ENCODE measurements at regions not wholly inside any gene's neighbourhood (a gene's known extent, or its start where the extent isn't known, plus 50 kb on each side); places are given as distances from the start of the nearest gene placed in this dataset.
"Not testable (repeated sequence)": the region's sequence is repeated elsewhere in the genome, so short reads cannot be mapped to it uniquely, and the experiment has no call there.

- Mint-ChIP-seq H3K27me3 (no peaks in the 10 kb centered on the region), H3K9me3 (ENCODE audit: low read depth) (peaks cover 21% of the 10 kb centered on the region)
These were observed 367.8 kb upstream of the NUPR2 start for GRCh38 chr7:56483861-56484550.

GRCh38 chr7:56483153-56483552 lies 366.9 kb upstream of the NUPR2 start:
- Mint-ChIP-seq H3K4me1 (ENCODE audit: low read depth) (no peaks in the 10 kb centered on the region), H3K27me3 (no peaks in the 10 kb centered on the region), H3K27ac (no peak overlapping the region), H3K4me3 (no peak overlapping the region), H3K36me3 (peaks cover 9% of the 10 kb centered on the region), H3K9me3 (ENCODE audit: low read depth) (peaks cover 21% of the 10 kb centered on the region)

More at GRCh38 chr7:56483861-56484550, 367.8 kb upstream of the NUPR2 start:
- Mint-ChIP-seq H3K4me1 (ENCODE audit: low read depth) (no peaks in the 10 kb centered on the region), H3K4me3 (no peak overlapping the region), H3K36me3 (peaks cover 9% of the 10 kb centered on the region), H3K27ac (no peak overlapping the region)

- Mint-ChIP-seq H3K36me3 (peaks cover 11% of the 10 kb centered on the region), H3K27me3 (no peaks in the 10 kb centered on the region), H3K9me3 (ENCODE audit: low read depth) (peaks cover 25% of the 10 kb centered on the region), H3K4me1 (ENCODE audit: low read depth) (no peaks in the 10 kb centered on the region), H3K27ac (no peak overlapping the region), H3K4me3 (no peak overlapping the region)
These were observed 363.5 kb upstream of the NUPR2 start for GRCh38 chr7:56479748-56480147.

- Mint-ChIP-seq H3K27ac (no peak overlapping the region), H3K4me1 (ENCODE audit: low read depth) (no peaks in the 10 kb centered on the region), H3K27me3 (no peaks in the 10 kb centered on the region), H3K9me3 (ENCODE audit: low read depth) (peaks cover 25% of the 10 kb centered on the region), H3K4me3 (no peak overlapping the region), H3K36me3 (peaks cover 11% of the 10 kb centered on the region)
These were observed 362.9 kb upstream of the NUPR2 start for GRCh38 chr7:56479136-56479535.

- H3K27ac Mint-ChIP-seq = no peak overlapping the region
- H3K9me3 Mint-ChIP-seq (ENCODE audit: low read depth) = peaks cover 12% of the 10 kb centered on the region
- no peak overlapping the region for H3K4me3 Mint-ChIP-seq
- peaks cover 5% of the 10 kb centered on the region for H3K36me3 Mint-ChIP-seq
- no peaks in the 10 kb centered on the region for H3K4me1 Mint-ChIP-seq (ENCODE audit: low read depth)
- no peaks in the 10 kb centered on the region for H3K27me3 Mint-ChIP-seq
These were observed 358.1 kb upstream of the NUPR2 start for GRCh38 chr7:56474271-56474670.

DNA sequence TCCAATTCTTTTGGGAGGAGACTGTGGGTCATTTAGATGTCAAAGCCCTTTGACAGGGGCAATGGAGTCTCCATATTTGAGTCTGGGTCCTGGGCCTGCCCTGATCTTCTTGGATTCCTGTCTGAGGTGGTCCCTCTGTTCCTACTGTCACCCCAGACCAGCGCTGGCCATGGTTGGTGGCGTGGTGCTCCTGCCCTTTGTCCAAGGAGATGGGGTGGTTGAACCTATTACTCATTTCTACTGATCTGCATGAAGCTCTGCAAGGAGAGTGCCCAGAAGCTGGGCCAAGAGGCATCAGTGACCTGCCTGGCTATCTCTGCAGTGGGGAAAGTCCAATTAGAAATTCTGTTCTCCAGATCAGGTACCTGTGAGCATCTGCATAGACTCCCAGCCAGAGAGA lies 355.6 kb upstream of the NUPR2 start:
- Mint-ChIP-seq H3K9me3 (ENCODE audit: low read depth) (peaks cover 3% of the 10 kb centered on the region), H3K36me3 (peaks cover 3% of the 10 kb centered on the region), H3K27ac (no peak overlapping the region), H3K27me3 (no peaks in the 10 kb centered on the region), H3K4me3 (no peak overlapping the region), H3K4me1 (ENCODE audit: low read depth) (no peaks in the 10 kb centered on the region)

GRCh38 chr7:56466607-56467525 lies 350.6 kb upstream of the NUPR2 start:
- Mint-ChIP-seq H3K9me3 (ENCODE audit: low read depth) (peaks cover 20% of the 10 kb centered on the region), H3K36me3 (peaks cover 13% of the 10 kb centered on the region)
- H3K4me3 Mint-ChIP-seq; H3K4me1 Mint-ChIP-seq (ENCODE audit: low read depth); H3K27ac Mint-ChIP-seq; H3K27me3 Mint-ChIP-seq: not testable (repeated sequence)

GRCh38 chr7:56449762-56450161 lies 333.5 kb upstream of the NUPR2 start:
- H3K27ac Mint-ChIP-seq = no peak overlapping the region
- H3K4me3 Mint-ChIP-seq = no peak overlapping the region
- H3K9me3 Mint-ChIP-seq (ENCODE audit: low read depth) = peaks cover 30% of the 10 kb centered on the region
- peaks cover 4% of the 10 kb centered on the region for H3K36me3 Mint-ChIP-seq
- no peaks in the 10 kb centered on the region for H3K27me3 Mint-ChIP-seq
- H3K4me1 Mint-ChIP-seq (ENCODE audit: low read depth) = no peaks in the 10 kb centered on the region

- Mint-ChIP-seq H3K9me3 (ENCODE audit: low read depth) (peaks cover 35% of the 10 kb centered on the region), H3K36me3 (peaks cover 2% of the 10 kb centered on the region), H3K4me3 (no peak overlapping the region), H3K4me1 (ENCODE audit: low read depth) (no peaks in the 10 kb centered on the region), H3K27ac (no peak overlapping the region), H3K27me3 (no peaks in the 10 kb centered on the region)
These were observed 331.9 kb upstream of the NUPR2 start for GRCh38 chr7:56447864-56448693.

DNA sequence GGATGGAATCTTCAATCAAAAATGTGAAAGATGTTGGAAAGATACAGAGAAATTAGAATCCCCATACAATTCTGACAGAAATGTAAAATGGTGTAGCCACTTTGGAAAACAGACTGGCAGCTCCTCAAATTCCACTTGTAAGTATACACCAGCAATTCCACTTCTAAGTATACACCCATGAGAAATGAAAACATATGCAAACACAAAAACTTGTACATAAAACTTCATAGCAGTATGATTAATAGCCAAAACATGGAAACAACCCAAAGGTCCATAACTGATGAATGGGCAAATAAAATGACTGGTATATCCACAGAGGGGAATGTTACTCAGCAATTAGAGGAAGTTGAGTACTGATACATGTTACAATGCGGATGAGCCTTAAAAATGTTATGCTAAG lies 304.3 kb upstream of the NUPR2 start:
- H3K4me1 Mint-ChIP-seq (ENCODE audit: low read depth); H3K36me3 Mint-ChIP-seq; H3K27me3 Mint-ChIP-seq; H3K4me3 Mint-ChIP-seq; H3K27ac Mint-ChIP-seq: not testable (repeated sequence)
- peaks cover 21% of the 10 kb centered on the region for H3K9me3 Mint-ChIP-seq (ENCODE audit: low read depth)

GRCh38 chr7:56375173-56375572 lies 259.0 kb upstream of the NUPR2 start:
- no peaks in the 10 kb centered on the region for H3K4me1 Mint-ChIP-seq (ENCODE audit: low read depth)
- H3K27ac Mint-ChIP-seq = no peak overlapping the region
- no peaks in the 10 kb centered on the region for H3K36me3 Mint-ChIP-seq
- H3K27me3 Mint-ChIP-seq = no peaks in the 10 kb centered on the region
- H3K4me3 Mint-ChIP-seq = no peak overlapping the region
- no peaks in the 10 kb centered on the region for H3K9me3 Mint-ChIP-seq (ENCODE audit: low read depth)

DNA sequence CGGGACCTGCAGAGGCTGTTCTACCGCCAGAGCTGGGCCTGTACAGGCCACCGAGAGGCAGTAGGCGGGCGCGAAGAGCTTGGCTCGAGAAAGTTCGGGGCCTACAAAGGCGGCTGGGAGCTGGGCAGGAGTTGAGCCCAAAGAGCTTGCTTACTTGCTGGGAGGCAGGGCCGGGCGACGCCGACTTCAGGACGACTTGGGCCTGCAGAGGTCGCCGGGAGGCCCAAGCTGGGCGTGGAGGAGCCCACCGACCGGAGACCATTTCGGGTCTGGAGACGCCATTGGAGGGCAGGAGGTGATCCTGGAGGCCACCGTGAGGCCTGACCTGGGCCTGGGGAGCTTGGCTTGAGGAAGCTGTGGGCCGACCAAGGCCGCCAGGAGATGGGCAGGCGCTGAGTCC lies 258.4 kb upstream of the NUPR2 start:
- not testable (repeated sequence) for H3K4me1 Mint-ChIP-seq (ENCODE audit: low read depth); H3K36me3 Mint-ChIP-seq; H3K4me3 Mint-ChIP-seq; H3K27me3 Mint-ChIP-seq; H3K27ac Mint-ChIP-seq; H3K9me3 Mint-ChIP-seq (ENCODE audit: low read depth)

DNA sequence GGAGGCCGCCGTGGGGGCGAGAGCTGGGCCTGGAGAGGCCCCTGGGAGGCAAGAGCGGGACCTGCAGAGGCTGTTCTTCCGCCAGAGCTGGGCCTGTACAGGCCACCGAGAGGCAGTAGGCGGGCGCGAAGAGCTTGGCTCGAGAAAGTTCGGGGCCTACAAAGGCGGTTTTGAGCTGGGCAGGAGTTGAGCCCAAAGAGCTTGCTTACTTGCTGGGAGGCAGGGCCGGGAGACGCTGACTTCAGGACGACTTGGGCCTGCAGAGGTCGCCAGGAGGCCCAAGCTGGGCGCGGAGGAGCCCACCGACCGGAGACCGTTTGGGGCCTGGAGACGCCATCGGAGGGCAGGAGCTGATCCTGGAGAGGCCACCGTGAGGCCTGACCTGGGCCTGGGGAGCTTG lies 257.1 kb upstream of the NUPR2 start:
- H3K9me3 Mint-ChIP-seq (ENCODE audit: low read depth); H3K4me3 Mint-ChIP-seq; H3K27ac Mint-ChIP-seq; H3K4me1 Mint-ChIP-seq (ENCODE audit: low read depth); H3K27me3 Mint-ChIP-seq; H3K36me3 Mint-ChIP-seq: not testable (repeated sequence)

DNA sequence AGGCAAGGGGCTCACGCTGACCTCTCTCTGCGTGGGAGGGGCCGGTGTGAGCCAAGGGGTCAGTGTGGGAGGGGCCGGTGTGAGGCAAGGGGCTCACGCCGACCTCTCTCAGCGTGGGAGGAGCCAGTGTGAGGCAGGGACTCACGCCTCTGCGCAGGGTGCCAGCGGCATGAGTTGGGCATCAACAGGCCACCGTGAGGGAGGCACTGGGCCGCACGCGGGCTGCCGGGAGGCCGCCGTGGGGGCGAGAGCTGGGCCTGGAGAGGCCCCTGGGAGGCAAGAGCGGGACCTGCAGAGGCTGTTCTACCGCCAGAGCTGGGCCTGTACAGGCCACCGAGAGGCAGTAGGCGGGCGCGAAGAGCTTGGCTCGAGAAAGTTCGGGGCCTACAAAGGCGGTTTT lies 255.6 kb upstream of the NUPR2 start:
- H3K27ac Mint-ChIP-seq, H3K4me3 Mint-ChIP-seq, H3K27me3 Mint-ChIP-seq: not testable (repeated sequence)

More for the DNA sequence above, 255.6 kb upstream of the NUPR2 start:
- not testable (repeated sequence) for H3K36me3 Mint-ChIP-seq; H3K4me1 Mint-ChIP-seq (ENCODE audit: low read depth); H3K9me3 Mint-ChIP-seq (ENCODE audit: low read depth)

Measured in activated naive CD8-positive, alpha-beta T cell (primary cell).